Cardiac muscle cell (in vitro differentiated cells and primary cell): ENCODE measurements at regions not wholly inside any gene's neighbourhood (a gene's known extent, or its start where the extent isn't known, plus 50 kb on each side); places are given as distances from the start of the nearest gene placed in this dataset.

ENCODE experiments used
- DNase-seq, 2 donors: peaks; one replicate each; pipeline versions ENCODE4 v3.0.0 to v3.0.0-alpha.2; 2010 to 2017; ENCODE audit warnings: low read depth in 1 of 2, low spot score in 1 of 2
- H3K27ac ChIP-seq: fragments of 200-600 bp; sonication (generic); 2 replicates; pipeline ENCODE4 v1.5.1; 2016
- H3K27me3 ChIP-seq: fragments of 200-600 bp; sonication (generic); 2 replicates; pipeline ENCODE4 v1.6.0; 2016; ENCODE audit warnings: control low read depth
- H3K36me3 ChIP-seq: fragments of 200-600 bp; sonication (generic); 2 replicates; pipeline ENCODE4 v1.5.1; 2016; ENCODE audit warnings: control low read depth
- H3K4me1 ChIP-seq: fragments of 200-600 bp; sonication (generic); 2 replicates; pipeline ENCODE4 v1.8.1; 2017; ENCODE audit warnings: low read depth, mild to moderate bottlenecking, mixed run types
- H3K4me3 ChIP-seq: fragments of 200-600 bp; sonication (generic); 2 replicates; pipeline ENCODE4 v1.5.1; 2016; ENCODE audit warnings: mild to moderate bottlenecking
- H3K9me3 ChIP-seq: fragments of 200-600 bp; sonication (generic); 2 replicates; pipeline ENCODE4 v1.5.1; 2017; ENCODE audit warnings: low read depth, mild to moderate bottlenecking, control low read depth
- CTCF ChIP-seq: IDR thresholded peaks from 2 replicates; pipeline ENCODE4 v1.5.1; 2012; ENCODE audit warnings: low read depth, mild to moderate bottlenecking, low read length

- H3K4me3 ChIP-seq = no peak overlapping the region
- DNase-seq = no peak
- H3K27ac ChIP-seq = no peak overlapping the region
- H3K9me3 ChIP-seq = no peaks in the 10 kb centered on the region
- H3K4me1 ChIP-seq = no peaks in the 10 kb centered on the region
- TF ChIP-seq CTCF = no peak
- no peaks in the 10 kb centered on the region for H3K36me3 ChIP-seq
- no peaks in the 10 kb centered on the region for H3K27me3 ChIP-seq
These were observed 589.2 kb downstream of the METTL4 start for GRCh38 chr18:1982056-1982455.

GRCh38 chr18:1983746-1984515, 587.4 kb downstream of the METTL4 start:
- DNase-seq = no peak

GRCh38 chr18:1993866-1994265, 577.4 kb downstream of the METTL4 start:
- H3K36me3 ChIP-seq = no peaks in the 10 kb centered on the region
- no peak overlapping the region for H3K4me3 ChIP-seq
- no peaks in the 10 kb centered on the region for H3K9me3 ChIP-seq
- H3K27me3 ChIP-seq = no peaks in the 10 kb centered on the region
- DNase-seq = no peak
- H3K27ac ChIP-seq = no peak overlapping the region
- no peak for TF ChIP-seq CTCF
- H3K4me1 ChIP-seq = peaks cover 16% of the 10 kb centered on the region

More at GRCh38 chr18:1983746-1984515, 587.4 kb downstream of the METTL4 start:
- H3K27ac ChIP-seq = no peak overlapping the region
- TF ChIP-seq CTCF = no peak
- no peak overlapping the region for H3K4me3 ChIP-seq
- no peaks in the 10 kb centered on the region for H3K27me3 ChIP-seq
- no peaks in the 10 kb centered on the region for H3K9me3 ChIP-seq
- H3K36me3 ChIP-seq = no peaks in the 10 kb centered on the region
- no peaks in the 10 kb centered on the region for H3K4me1 ChIP-seq

GRCh38 chr18:1994471-1994870, 576.8 kb downstream of the METTL4 start:
- H3K27ac ChIP-seq = no peak overlapping the region

GRCh38 chr18:1995041-1995612, 576.2 kb downstream of the METTL4 start:
- no peak overlapping the region for H3K4me3 ChIP-seq

More at GRCh38 chr18:1994471-1994870, 576.8 kb downstream of the METTL4 start:
- H3K36me3 ChIP-seq = no peaks in the 10 kb centered on the region
- TF ChIP-seq CTCF = no peak
- DNase-seq = peak in 1 of 2 donors; percentile 18
- H3K27me3 ChIP-seq = no peaks in the 10 kb centered on the region
- H3K4me3 ChIP-seq = no peak overlapping the region
- H3K4me1 ChIP-seq = peaks cover 16% of the 10 kb centered on the region
- no peaks in the 10 kb centered on the region for H3K9me3 ChIP-seq

More at GRCh38 chr18:1995041-1995612, 576.2 kb downstream of the METTL4 start:
- Histone ChIP-seq H3K36me3 (no peaks in the 10 kb centered on the region), H3K27me3 (no peaks in the 10 kb centered on the region), H3K4me1 (peaks cover 16% of the 10 kb centered on the region), H3K27ac (peak overlapping the region; percentile 34), H3K9me3 (no peaks in the 10 kb centered on the region)
- peak in 1 of 2 donors; percentile 82 for DNase-seq
- no peak for TF ChIP-seq CTCF
